Thoracic aorta (tissue), 2 donors: ENCODE measurements at regions not wholly inside any gene's neighbourhood (a gene's known extent, or its start where the extent isn't known, plus 50 kb on each side); places are given as distances from the start of the nearest gene placed in this dataset.

Source experiments
- ATAC-seq: fragments of 150-250 bp; one replicate; pipeline ENCODE4 v1.8.0; 2017; ENCODE audit warnings: low read depth; ENCODE audit not compliant: insufficient number of reproducible peaks, low FRiP score
- DNase-seq: peaks from one replicate; pipeline ENCODE4 v3.0.0-alpha.2; 2020; ENCODE audit warnings: low spot score
- H3K27ac ChIP-seq, 2 donors: fragments of 200-600 bp; sonication (generic); 1 replicate in 1 of 2; 2 replicates in 1 of 2; pipeline ENCODE4 v1.5.1; 2016; ENCODE audit warnings: mild to moderate bottlenecking in 2 of 2, moderate library complexity in 2 of 2
- H3K27me3 ChIP-seq: fragments of 200-600 bp; sonication (generic); replicated peaks from 2 replicates; pipeline ENCODE4 v1.6.0; 2016; ENCODE audit warnings: mild to moderate bottlenecking; ENCODE audit not compliant: insufficient read depth
- H3K36me3 ChIP-seq: fragments of 200-600 bp; sonication (generic); one replicate; pipeline ENCODE4 v1.5.1; 2016
- H3K4me1 ChIP-seq, 2 donors: fragments of 200-600 bp; sonication (generic); 1 replicate in 1 of 2; 2 replicates in 1 of 2; pipeline versions ENCODE4 v1.5.1 to v1.6.0; 2016; ENCODE audit warnings: low read depth in 2 of 2, mild to moderate bottlenecking in 1 of 2; ENCODE audit not compliant: control insufficient read depth in 1 of 2
- H3K4me3 ChIP-seq: fragments of 200-600 bp; sonication (generic); 2 replicates; pipeline ENCODE4 v1.5.1; 2016; ENCODE audit warnings: mild to moderate bottlenecking
- H3K9me3 ChIP-seq: fragments of 200-600 bp; sonication (generic); 2 replicates; pipeline ENCODE4 v1.5.1; 2016
- TF ChIP-seq, protein P1 (sequence below): fragments of 200-600 bp; sonication (generic); IDR thresholded peaks from one replicate; pipeline ENCODE4 v1.5.1; 2019; ENCODE audit warnings: antibody characterized with exemption

DNA sequence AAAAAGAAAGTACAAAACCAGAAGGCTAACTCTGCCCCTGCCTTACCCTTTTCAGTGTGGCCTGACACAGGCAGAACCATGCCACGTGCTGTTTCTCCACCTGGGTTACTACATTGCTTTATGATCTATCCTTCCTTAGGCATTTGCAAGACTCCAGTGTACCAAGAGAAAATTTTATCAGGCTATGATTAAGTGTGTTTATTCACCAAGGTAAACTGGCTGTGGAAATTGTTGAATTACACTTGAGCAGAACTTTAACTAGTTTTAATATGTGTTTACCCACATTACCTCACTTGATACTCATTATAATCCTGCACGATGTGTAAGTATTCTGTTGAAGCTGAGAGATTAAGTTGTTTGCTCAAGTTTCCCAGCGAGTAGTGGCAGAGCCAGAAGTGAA, 129.7 kb upstream of the MYOCD start:
- DNase-seq = no peak
- ATAC-seq = no peak
- TF ChIP-seq, protein P1, sequence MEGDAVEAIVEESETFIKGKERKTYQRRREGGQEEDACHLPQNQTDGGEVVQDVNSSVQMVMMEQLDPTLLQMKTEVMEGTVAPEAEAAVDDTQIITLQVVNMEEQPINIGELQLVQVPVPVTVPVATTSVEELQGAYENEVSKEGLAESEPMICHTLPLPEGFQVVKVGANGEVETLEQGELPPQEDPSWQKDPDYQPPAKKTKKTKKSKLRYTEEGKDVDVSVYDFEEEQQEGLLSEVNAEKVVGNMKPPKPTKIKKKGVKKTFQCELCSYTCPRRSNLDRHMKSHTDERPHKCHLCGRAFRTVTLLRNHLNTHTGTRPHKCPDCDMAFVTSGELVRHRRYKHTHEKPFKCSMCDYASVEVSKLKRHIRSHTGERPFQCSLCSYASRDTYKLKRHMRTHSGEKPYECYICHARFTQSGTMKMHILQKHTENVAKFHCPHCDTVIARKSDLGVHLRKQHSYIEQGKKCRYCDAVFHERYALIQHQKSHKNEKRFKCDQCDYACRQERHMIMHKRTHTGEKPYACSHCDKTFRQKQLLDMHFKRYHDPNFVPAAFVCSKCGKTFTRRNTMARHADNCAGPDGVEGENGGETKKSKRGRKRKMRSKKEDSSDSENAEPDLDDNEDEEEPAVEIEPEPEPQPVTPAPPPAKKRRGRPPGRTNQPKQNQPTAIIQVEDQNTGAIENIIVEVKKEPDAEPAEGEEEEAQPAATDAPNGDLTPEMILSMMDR = no peak
- Histone ChIP-seq H3K4me3 (no peak overlapping the region), H3K27me3 (no peaks in the 10 kb centered on the region), H3K9me3 (no peaks in the 10 kb centered on the region), H3K27ac (no peak overlapping the region), H3K36me3 (no peaks in the 10 kb centered on the region), H3K4me1 (no peaks in the 10 kb centered on the region)

DNA sequence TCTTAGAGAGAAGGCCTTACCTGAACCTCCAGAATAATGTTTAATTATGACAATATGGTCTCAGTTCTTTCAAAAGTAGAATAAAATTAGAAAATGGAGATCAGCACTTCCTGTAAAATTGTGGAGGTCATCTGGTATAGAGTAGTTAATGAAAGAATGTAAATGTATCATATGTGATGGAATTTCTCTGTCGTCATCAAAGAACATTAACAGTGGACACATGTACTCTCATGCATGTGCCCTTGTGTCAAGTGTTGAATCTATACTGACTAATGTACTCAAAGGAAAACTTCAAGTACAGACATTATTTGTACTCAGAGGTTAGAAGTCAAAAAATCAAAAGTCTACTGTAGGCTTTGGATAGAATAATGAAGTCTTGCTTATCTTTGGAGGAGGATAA, 129.2 kb upstream of the MYOCD start:
- Histone ChIP-seq H3K36me3 (no peaks in the 10 kb centered on the region), H3K9me3 (no peaks in the 10 kb centered on the region), H3K4me3 (no peak overlapping the region), H3K27ac (no peak overlapping the region), H3K4me1 (no peaks in the 10 kb centered on the region), H3K27me3 (no peaks in the 10 kb centered on the region)
- DNase-seq (no peak), ATAC-seq (no peak)
- TF ChIP-seq, protein P1 = no peak

DNA sequence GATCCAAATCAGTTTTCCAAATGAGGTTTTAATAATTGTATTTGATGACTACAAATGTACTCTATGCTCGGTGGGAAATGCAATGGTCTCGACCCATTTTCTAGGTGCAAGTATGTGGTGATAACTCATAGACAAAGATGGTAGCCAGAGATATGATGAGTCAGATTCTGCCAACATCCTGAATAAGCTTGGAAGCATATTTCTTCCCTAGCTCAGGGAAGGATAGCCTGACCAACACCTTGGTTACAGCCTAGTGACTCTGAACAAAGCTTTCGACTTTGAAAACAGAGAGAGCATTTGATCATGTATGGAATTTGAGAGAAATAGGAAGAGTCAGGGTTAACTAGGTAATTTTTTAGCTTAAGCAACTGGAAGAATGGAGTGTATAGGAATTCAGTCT, 128.3 kb upstream of the MYOCD start:
- ATAC-seq = no peak
- H3K9me3 ChIP-seq = no peaks in the 10 kb centered on the region

DNA sequence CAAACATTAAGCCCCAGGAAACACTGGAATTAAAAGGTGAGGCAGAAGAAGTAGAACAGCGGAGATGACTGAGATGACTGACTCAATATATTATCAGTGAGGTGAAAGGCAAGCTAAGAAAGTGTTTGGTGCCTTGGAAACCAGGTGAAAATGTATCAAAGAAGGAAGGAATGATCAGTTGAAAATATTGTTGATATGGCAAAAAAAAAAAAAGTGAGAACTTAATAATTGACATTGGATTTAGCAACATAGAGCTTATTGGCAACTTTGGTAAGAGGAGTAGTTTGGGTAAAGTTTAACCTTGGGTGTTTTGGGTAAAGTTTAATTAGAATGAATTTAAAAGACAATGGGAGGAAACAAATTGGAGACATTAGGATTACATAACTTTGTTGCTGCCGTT, 127.7 kb upstream of the MYOCD start:
- DNase-seq (no peak), ATAC-seq (no peak)
- Histone ChIP-seq H3K27ac (no peak overlapping the region), H3K4me3 (no peak overlapping the region), H3K27me3 (no peaks in the 10 kb centered on the region), H3K4me1 (no peaks in the 10 kb centered on the region), H3K9me3 (no peaks in the 10 kb centered on the region), H3K36me3 (no peaks in the 10 kb centered on the region)
- TF ChIP-seq, protein P1 = no peak

More for the DNA sequence above, 128.3 kb upstream of the MYOCD start:
- H3K27ac ChIP-seq = no peak overlapping the region
- H3K4me3 ChIP-seq = no peak overlapping the region
- H3K27me3 ChIP-seq = no peaks in the 10 kb centered on the region
- TF ChIP-seq, protein P1 = no peak
- H3K4me1 ChIP-seq = no peaks in the 10 kb centered on the region
- H3K36me3 ChIP-seq = no peaks in the 10 kb centered on the region
- DNase-seq = no peak

DNA sequence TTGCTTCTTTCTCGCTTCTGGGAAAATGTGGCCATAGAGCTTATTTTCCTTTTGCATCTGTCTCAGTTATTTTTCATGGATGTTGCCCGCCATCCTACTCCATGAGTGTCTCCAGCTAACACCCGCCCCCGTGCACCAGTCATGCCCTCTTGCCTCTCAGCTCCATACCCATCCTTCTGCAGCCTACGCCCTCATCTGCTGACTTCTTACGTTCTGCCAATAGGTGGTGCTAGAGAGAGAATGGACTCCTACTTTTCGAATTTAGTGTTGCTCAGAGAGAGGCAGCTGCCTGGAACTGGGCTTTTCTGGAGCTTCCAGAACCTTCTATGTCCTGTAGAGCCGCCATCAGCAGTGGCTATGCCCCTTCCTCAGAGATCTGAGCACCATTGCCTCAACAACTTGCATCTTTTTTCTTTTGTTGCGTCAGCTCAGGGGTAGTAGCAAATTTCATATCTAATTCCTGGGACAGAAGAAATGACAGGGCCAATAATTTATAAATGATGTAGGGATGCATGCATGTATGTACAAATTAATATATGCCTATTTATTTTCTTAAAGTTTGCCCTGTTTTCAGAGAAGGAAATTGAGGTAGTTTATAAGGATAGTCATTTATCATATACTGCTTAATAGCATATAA, 119.7 kb upstream of the MYOCD start:
- DNase-seq (no peak), ATAC-seq (no peak)
- Histone ChIP-seq H3K4me3 (no peak overlapping the region), H3K27me3 (no peaks in the 10 kb centered on the region), H3K36me3 (no peaks in the 10 kb centered on the region), H3K27ac (no peak overlapping the region), H3K4me1 (peaks cover 0 to 24% of the 10 kb centered on the region in 2 donors), H3K9me3 (no peaks in the 10 kb centered on the region)
- TF ChIP-seq, protein P1 = peak; percentile 78
